Stimulated activated CD8-positive, alpha-beta memory T cell treated with anti-CD3 and anti-CD28 coated beads, Interleukin-4, amount 100 ng/mL, for 1 hour (primary cell): ENCODE measurements at regions not wholly inside any gene's neighbourhood (a gene's known extent, or its start where the extent isn't known, plus 50 kb on each side); places are given as distances from the start of the nearest gene placed in this dataset.

Experiments used
- DNase-seq, 2 donors: peaks; one replicate each; pipeline ENCODE4 v3.0.0-alpha.2; 2020; ENCODE audit warnings: low read depth in 2 of 2, low spot score in 1 of 2

DNA sequence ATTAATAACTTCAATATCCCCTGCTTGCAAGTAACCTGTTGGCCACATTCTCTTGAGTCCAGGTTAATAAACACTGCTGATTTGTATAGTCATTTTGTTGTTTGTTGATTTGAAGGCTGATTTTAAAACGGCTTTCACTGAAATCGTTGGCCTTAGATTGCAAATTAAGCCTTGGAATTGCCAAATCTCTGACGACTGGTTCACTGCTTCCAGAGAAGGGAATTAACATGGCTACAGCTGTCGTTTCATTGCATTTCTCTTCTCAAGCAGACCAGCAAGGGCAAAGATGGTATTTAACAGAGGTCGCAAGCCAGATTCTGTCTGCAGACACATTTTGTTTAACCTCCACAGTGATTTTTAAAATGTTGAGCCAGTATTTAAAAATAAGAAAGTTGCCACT, 470.9 kb downstream of the TFAP2A start:
- DNase-seq = no peak

- no peak for DNase-seq
These were observed 471.8 kb downstream of the TFAP2A start for GRCh38 chr6:9943026-9943425.

DNA sequence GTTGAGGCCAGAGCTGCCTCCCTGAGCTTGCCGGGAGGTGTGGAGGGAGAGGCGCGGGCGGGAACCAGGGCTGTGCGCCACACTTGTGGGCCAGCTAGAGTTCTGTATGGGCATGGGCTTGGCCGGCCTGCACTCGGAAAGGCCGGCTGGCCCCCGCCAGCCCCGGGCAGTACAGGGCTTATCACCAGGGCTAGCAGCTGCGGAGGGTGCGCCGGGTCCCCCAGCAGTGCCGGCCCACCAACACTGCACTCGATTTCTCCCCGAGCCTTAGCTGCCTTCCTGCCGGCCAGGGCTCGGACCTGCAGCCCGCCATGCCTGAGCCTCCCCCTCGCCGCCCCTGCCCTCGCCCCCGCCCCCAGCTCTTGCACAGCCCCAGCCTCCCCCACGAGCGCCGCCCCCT, 472.7 kb downstream of the TFAP2A start:
- no peak for DNase-seq

- no peak for DNase-seq
These were observed 476.1 kb downstream of the TFAP2A start for GRCh38 chr6:9938801-9939200.

DNA sequence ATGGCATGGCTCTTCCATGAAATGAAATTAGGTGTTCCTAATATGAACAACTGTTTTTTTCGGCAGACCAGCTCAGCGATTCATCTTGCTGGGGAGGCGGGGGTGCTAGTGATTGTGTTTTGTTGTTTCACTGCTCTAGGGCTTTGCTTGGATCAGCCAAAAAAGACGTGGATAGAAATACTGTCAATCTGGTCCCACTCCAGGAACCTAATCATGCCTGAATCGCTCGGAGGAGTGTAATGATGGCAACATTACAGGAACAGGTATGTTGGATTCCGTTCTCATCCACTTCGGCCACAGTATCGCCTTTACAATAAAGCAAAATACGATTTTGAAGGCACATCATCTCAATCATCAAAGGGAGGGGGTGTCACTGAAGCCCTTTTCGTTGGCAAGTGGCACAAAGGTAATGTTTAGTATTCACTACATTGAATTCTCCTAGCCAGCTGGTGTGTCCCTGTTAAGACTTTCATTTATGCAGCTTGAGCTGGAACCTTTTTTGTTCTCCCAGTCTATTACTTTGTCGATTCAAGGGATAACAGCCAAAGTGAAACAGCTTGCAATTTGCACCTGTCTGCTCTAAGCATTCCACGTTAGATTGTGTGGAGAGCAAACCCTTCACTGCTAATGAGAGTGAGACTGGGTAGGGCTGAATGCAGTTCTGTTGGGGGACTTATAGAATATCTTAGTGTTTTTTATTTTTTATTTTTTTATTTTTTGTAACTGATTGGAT, 477.7 kb downstream of the TFAP2A start:
- DNase-seq = no peak

DNA sequence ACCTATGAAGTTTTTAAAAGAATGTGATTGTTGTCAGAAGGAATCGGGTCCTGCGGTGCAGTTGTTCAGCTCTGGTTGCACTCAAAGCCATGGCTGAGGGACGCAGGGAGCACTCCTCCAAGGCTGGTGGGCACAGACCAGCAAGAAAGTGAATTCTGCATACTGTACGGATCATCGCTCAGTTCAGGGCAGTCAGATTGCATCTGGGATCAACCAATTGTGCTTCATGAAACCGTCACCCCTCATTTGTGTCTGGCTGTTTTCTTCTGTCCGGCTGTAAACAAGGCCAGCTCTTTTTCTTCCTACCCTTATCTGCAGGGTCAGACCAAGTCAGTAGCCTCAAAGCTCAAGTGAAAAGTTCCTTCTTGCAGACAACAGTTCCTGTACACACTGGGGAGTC, 478.3 kb downstream of the TFAP2A start:
- no peak for DNase-seq

- DNase-seq = no peak
These were observed 481.2 kb downstream of the TFAP2A start for GRCh38 chr6:9933677-9934076.

GRCh38 chr6:9927275-9927674, 487.6 kb downstream of the TFAP2A start:
- no peak for DNase-seq

GRCh38 chr6:9924971-9925370, 489.9 kb downstream of the TFAP2A start:
- no peak for DNase-seq

DNA sequence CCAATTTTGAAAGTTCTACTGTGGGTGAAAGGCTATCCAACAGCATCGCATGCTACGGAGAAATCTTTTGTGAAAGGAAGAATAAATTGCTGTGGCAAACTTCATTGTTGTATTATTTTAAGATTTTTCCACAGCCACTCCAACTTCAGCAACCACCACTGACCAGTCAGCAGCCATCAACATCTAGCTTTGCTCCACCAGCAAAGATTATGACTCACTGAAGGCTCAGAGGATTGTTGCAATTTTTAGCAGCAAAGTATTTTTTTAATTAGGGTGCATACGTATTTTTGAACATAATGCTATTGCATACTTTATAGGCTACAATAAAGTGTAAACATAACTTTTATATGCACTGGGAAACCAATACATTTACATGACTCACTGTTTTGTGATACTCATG, 493.5 kb downstream of the TFAP2A start:
- DNase-seq = no peak

DNA sequence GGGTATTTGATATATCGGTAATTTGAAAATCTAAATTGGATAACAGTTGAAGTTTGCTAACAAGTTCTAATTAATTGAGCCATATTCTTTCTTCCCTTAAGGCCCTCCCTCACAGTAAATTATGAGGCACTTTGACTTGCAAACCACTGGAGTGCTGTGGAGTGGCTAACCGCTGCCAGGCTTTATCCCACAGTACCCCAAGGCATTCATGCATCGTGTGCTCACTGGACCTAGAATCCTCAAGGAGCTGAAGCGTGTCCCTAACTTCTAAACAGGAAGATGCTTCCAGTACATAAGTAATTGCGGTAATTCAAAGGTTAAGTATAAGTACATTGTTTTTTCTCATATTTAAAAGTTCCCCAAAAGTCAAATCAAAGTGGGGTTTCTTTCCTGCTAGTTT, 499.9 kb downstream of the TFAP2A start:
- no peak for DNase-seq

DNA sequence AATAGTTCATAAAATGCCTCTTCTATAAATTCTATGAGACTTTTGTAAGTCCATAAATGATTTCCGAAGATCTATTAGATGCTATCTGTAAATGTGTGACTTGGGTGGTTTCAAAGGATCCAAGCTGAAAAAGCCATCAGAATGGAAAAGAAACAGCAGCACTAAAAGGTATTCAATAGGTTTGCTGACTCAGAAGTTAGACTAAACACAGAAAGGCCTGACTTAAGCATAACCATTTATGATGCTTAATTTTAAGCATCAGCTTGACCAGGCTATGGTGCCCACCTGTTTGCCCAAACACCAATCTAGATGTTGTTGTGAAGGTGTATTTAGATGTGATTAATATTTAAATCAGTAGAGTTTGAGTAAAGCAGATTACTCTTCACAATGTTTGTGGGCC, 513.5 kb downstream of the TFAP2A start:
- no peak for DNase-seq

DNA sequence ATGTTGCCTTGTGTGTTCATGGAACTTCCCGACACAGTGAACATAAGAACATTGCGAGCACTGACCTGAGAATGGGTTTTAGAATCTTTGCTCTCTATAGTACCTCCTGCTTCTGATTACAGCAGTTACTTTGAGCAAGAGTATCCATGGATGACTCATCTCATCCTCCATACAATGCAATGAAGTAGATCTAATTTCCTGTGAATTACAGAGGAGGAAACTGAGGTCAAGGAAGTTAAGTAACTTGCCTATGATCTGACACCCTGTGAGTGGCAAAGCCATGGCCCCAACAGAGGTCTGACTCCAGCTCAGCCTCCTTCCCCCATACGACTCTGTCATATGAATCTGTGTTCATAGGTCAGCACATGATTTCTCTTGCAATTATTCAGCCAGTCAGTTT, 518.1 kb downstream of the TFAP2A start:
- no peak for DNase-seq

- DNase-seq = no peak
These were observed 524.0 kb downstream of the TFAP2A start for GRCh38 chr6:9890893-9891292.

- no peak for DNase-seq
These were observed 524.4 kb downstream of the TFAP2A start for GRCh38 chr6:9890469-9890868.

DNA sequence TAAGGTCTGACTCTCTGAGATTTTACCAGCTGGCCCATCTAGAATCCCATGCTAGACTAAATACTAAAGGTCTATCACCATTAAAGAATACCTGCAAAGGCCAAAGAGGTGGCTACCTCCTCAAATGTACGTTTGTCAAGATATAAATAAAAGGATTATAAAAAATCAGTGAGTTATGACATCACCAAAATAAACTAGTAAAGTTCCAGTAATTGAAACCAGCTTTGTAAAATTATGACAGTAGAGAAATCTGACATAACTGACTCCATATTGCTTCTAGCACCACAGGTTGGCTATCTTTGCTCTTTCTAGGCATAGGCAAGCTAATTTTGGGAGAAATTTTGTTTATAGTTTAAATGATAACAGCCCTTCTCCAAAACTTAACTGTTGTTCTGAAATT, 536.3 kb downstream of the TFAP2A start:
- no peak for DNase-seq

- DNase-seq = no peak
These were observed 539.1 kb downstream of the TFAP2A start for GRCh38 chr6:9875605-9876353.

GRCh38 chr6:9862603-9863167, 552.2 kb downstream of the TFAP2A start:
- no peak for DNase-seq

GRCh38 chr6:9851541-9852380, 563.1 kb downstream of the TFAP2A start:
- no peak for DNase-seq

- no peak for DNase-seq
These were observed 563.9 kb downstream of the TFAP2A start for GRCh38 chr6:9851006-9851405.

DNA sequence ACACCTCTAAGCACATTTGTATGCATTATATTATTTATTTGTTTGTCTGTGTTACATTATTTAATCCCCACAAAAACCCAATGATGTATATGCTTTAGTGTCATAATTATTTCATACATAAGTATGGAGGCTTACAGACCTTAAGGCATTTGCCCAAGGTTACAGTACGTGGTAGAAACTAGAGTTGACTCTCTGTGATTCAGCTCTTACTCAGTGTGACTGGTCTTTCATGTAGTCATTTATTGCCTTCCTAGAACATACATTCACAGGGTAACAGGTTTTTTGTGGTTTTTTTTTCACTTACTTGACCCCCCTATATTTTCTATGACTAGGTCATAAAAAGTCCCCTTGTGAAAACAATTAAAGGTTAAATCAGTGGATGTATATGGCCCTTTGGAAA, 566.8 kb downstream of the TFAP2A start:
- DNase-seq = no peak
